Daoy (cell line): ENCODE measurements at regions not wholly inside any gene's neighbourhood (a gene's known extent, or its start where the extent isn't known, plus 50 kb on each side); places are given as distances from the start of the nearest gene placed in this dataset.
"Not testable (repeated sequence)": the region's sequence is repeated elsewhere in the genome, so short reads cannot be mapped to it uniquely, and the experiment has no call there.

ENCODE experiments used
- DNase-seq: peaks from one replicate; pipeline ENCODE4 v3.0.0-alpha.2; 2015; ENCODE audit warnings: low read depth

GRCh38 chr9:7542693-7543092 lies 256.9 kb downstream of the DMAC1 start:
- no peak for DNase-seq

GRCh38 chr9:7542126-7542525 lies 257.5 kb downstream of the DMAC1 start:
- DNase-seq: no peak

- DNase-seq: peak; percentile 4
Measured at GRCh38 chr9:7536310-7536939, 263.2 kb downstream of the DMAC1 start.

GRCh38 chr9:7534211-7534935 lies 265.2 kb downstream of the DMAC1 start:
- DNase-seq: no peak

GRCh38 chr9:7533376-7534090 lies 266.0 kb downstream of the DMAC1 start:
- DNase-seq: no peak

GRCh38 chr9:7523426-7524043 lies 276.0 kb downstream of the DMAC1 start:
- no peak for DNase-seq

- no peak for DNase-seq
Measured at GRCh38 chr9:7520396-7520795, 279.2 kb downstream of the DMAC1 start.

GRCh38 chr9:7516376-7516775 lies 283.2 kb downstream of the DMAC1 start:
- DNase-seq: no peak

- no peak for DNase-seq
Measured at GRCh38 chr9:7510199-7510598, 289.4 kb downstream of the DMAC1 start.

GRCh38 chr9:7509576-7510145 lies 289.9 kb downstream of the DMAC1 start:
- no peak for DNase-seq

- no peak for DNase-seq
Measured at GRCh38 chr9:7508516-7508915, 291.1 kb downstream of the DMAC1 start.

- DNase-seq: no peak
Measured at GRCh38 chr9:7507566-7508270, 291.9 kb downstream of the DMAC1 start.

- DNase-seq: no peak
Measured at GRCh38 chr9:7507026-7507425, 292.6 kb downstream of the DMAC1 start.

- DNase-seq: no peak
Measured at GRCh38 chr9:7500521-7500920, 299.1 kb downstream of the DMAC1 start.

GRCh38 chr9:7491641-7492040 lies 307.9 kb downstream of the DMAC1 start:
- no peak for DNase-seq

- DNase-seq: no peak
Measured at GRCh38 chr9:7490317-7491108, 309.1 kb downstream of the DMAC1 start.

GRCh38 chr9:7489036-7489435 lies 310.5 kb downstream of the DMAC1 start:
- no peak for DNase-seq

GRCh38 chr9:7484014-7484413 lies 315.6 kb downstream of the DMAC1 start:
- DNase-seq: not testable (repeated sequence)

GRCh38 chr9:7481570-7481969 lies 318.0 kb downstream of the DMAC1 start:
- no peak for DNase-seq

- DNase-seq: no peak
Measured at GRCh38 chr9:7479300-7479699, 320.3 kb downstream of the DMAC1 start.

- no peak for DNase-seq
Measured at GRCh38 chr9:7478646-7479045, 320.9 kb downstream of the DMAC1 start.
